Panc1 (cell line): ENCODE measurements at regions not wholly inside any gene's neighbourhood (a gene's known extent, or its start where the extent isn't known, plus 50 kb on each side); places are given as distances from the start of the nearest gene placed in this dataset.
A peak's percentile ranks its signal among the peaks of the same experiment; 100 is the strongest.

ENCODE experiments used
- POLR2AphosphoS5 ChIP-seq: IDR thresholded peaks from 2 replicates; pipeline ENCODE4 v1.6.1; 2012; ENCODE audit warnings: mild to moderate bottlenecking, low read depth, low read length, moderate library complexity
- REST ChIP-seq, 2 experiments: IDR thresholded peaks; 2 replicates each; pipeline ENCODE4 v1.6.1; 2011 to 2012; ENCODE audit warnings: low read depth in 2 of 2, control low read depth in 1 of 2, low read length in 1 of 2, mild to moderate bottlenecking in 1 of 2, moderate library complexity in 1 of 2; ENCODE audit not compliant: insufficient read depth in 1 of 2
- SIN3A ChIP-seq: IDR thresholded peaks from 2 replicates; pipeline ENCODE4 v1.6.1; 2012; ENCODE audit warnings: low read depth, mild to moderate bottlenecking, low read length, moderate library complexity, borderline replicate concordance; ENCODE audit not compliant: insufficient read depth
- TCF7L2 ChIP-seq: IDR thresholded peaks from 2 replicates; pipeline ENCODE4 v1.6.1; 2011; ENCODE audit warnings: mild to moderate bottlenecking, low read depth, low read length, inconsistent platforms
- TF ChIP-seq, protein P1 (sequence below): fragments of 450-650 bp; IDR thresholded peaks from 2 replicates; pipeline ENCODE4 v1.5.1; 2017; ENCODE audit warnings: mild to moderate bottlenecking

GRCh38 chr15:97745481-97746071, 214.9 kb upstream of the ARRDC4 start:
- TF ChIP-seq POLR2AphosphoS5, result no peak
- TF ChIP-seq REST (IDR thresholded peaks at IDR 0.05; ENCODE audit: insufficient read depth in 1 of 2, low read depth in 2 of 2, low read length in 1 of 2), result no peak
- TF ChIP-seq, protein P1, sequence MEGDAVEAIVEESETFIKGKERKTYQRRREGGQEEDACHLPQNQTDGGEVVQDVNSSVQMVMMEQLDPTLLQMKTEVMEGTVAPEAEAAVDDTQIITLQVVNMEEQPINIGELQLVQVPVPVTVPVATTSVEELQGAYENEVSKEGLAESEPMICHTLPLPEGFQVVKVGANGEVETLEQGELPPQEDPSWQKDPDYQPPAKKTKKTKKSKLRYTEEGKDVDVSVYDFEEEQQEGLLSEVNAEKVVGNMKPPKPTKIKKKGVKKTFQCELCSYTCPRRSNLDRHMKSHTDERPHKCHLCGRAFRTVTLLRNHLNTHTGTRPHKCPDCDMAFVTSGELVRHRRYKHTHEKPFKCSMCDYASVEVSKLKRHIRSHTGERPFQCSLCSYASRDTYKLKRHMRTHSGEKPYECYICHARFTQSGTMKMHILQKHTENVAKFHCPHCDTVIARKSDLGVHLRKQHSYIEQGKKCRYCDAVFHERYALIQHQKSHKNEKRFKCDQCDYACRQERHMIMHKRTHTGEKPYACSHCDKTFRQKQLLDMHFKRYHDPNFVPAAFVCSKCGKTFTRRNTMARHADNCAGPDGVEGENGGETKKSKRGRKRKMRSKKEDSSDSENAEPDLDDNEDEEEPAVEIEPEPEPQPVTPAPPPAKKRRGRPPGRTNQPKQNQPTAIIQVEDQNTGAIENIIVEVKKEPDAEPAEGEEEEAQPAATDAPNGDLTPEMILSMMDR, result peak; percentile 81
- TF ChIP-seq TCF7L2, result no peak
- no peak for TF ChIP-seq SIN3A
